ENCODE measurements at regions not wholly inside any gene's neighbourhood (a gene's known extent, or its start where the extent isn't known, plus 50 kb on each side); places are given as distances from the start of the nearest gene placed in this dataset.

GRCh38 chr11:19605520-19606371, 106.9 kb upstream of the NAV2 start:
- H3K27me3 ChIP-seq (ENCODE audit: control insufficient read depth, low read length): no peaks in the 10 kb centered on the region
- no peaks in the 10 kb centered on the region for H3K79me2 ChIP-seq (ENCODE audit: control insufficient read depth, low read length)
- no peaks in the 10 kb centered on the region for H4K20me1 ChIP-seq (ENCODE audit: control insufficient read depth, insufficient read depth, low read depth, low read length)
- no peaks in the 10 kb centered on the region for H3K36me3 ChIP-seq (ENCODE audit: control insufficient read depth, low read length)
- no peaks in the 10 kb centered on the region for H3K4me1 ChIP-seq (ENCODE audit: control insufficient read depth, low read length)
- H3K9me3 ChIP-seq (ENCODE audit: control insufficient read depth, insufficient read depth, low read length): no peaks in the 10 kb centered on the region
- no peaks in the 10 kb centered on the region for H3F3A ChIP-seq (ENCODE audit: control insufficient read depth, insufficient read depth)
- no peak for TF ChIP-seq EZH2phosphoT487 (IDR thresholded peaks at IDR 0.05; ENCODE audit: borderline replicate concordance, low read length)
- TF ChIP-seq CTCF (IDR thresholded peaks at IDR 0.05; ENCODE audit: low read depth, low read length, poor library complexity, severe bottlenecking): no peak
- H3K27ac ChIP-seq (ENCODE audit: low read depth, low read length): no peak overlapping the region
- no peak overlapping the region for H3K4me2 ChIP-seq (ENCODE audit: low read length)
- H3K9me2 ChIP-seq (replicated peaks; ENCODE audit: control insufficient read depth, low read length): no peaks in the 10 kb centered on the region
- no peak overlapping the region for H3K4me3 ChIP-seq (ENCODE audit: low read length)

GRCh38 chr11:19604679-19605375, 107.8 kb upstream of the NAV2 start:
- Histone ChIP-seq H3K9me3 (ENCODE audit: control insufficient read depth, insufficient read depth, low read length) (no peaks in the 10 kb centered on the region), H3K79me2 (ENCODE audit: control insufficient read depth, low read length) (no peaks in the 10 kb centered on the region), H3K27me3 (ENCODE audit: control insufficient read depth, low read length) (no peaks in the 10 kb centered on the region), H3F3A (ENCODE audit: control insufficient read depth, insufficient read depth) (no peaks in the 10 kb centered on the region), H3K36me3 (ENCODE audit: control insufficient read depth, low read length) (no peaks in the 10 kb centered on the region), H3K9me2 (replicated peaks; ENCODE audit: control insufficient read depth, low read length) (no peaks in the 10 kb centered on the region), H3K4me3 (ENCODE audit: low read length) (no peak overlapping the region), H4K20me1 (ENCODE audit: control insufficient read depth, insufficient read depth, low read depth, low read length) (no peaks in the 10 kb centered on the region), H3K4me2 (ENCODE audit: low read length) (no peak overlapping the region), H3K4me1 (ENCODE audit: control insufficient read depth, low read length) (no peaks in the 10 kb centered on the region), H3K27ac (ENCODE audit: low read depth, low read length) (no peak overlapping the region)
- TF ChIP-seq EZH2phosphoT487 (IDR thresholded peaks at IDR 0.05; ENCODE audit: borderline replicate concordance, low read length) (no peak), CTCF (IDR thresholded peaks at IDR 0.05; ENCODE audit: low read depth, low read length, poor library complexity, severe bottlenecking) (no peak)

GRCh38 chr11:19603771-19604170, 108.9 kb upstream of the NAV2 start:
- H3K27ac ChIP-seq (ENCODE audit: low read depth, low read length): no peak overlapping the region
- H3K9me3 ChIP-seq (ENCODE audit: control insufficient read depth, insufficient read depth, low read length): no peaks in the 10 kb centered on the region
- no peaks in the 10 kb centered on the region for H3K36me3 ChIP-seq (ENCODE audit: control insufficient read depth, low read length)
- no peaks in the 10 kb centered on the region for H3K79me2 ChIP-seq (ENCODE audit: control insufficient read depth, low read length)
- no peak for TF ChIP-seq CTCF (IDR thresholded peaks at IDR 0.05; ENCODE audit: low read depth, low read length, poor library complexity, severe bottlenecking)
- H3K4me2 ChIP-seq (ENCODE audit: low read length): no peak overlapping the region
- H3F3A ChIP-seq (ENCODE audit: control insufficient read depth, insufficient read depth): no peaks in the 10 kb centered on the region
- no peaks in the 10 kb centered on the region for H3K27me3 ChIP-seq (ENCODE audit: control insufficient read depth, low read length)
- H3K4me1 ChIP-seq (ENCODE audit: control insufficient read depth, low read length): no peaks in the 10 kb centered on the region
- no peak overlapping the region for H3K4me3 ChIP-seq (ENCODE audit: low read length)
- no peaks in the 10 kb centered on the region for H4K20me1 ChIP-seq (ENCODE audit: control insufficient read depth, insufficient read depth, low read depth, low read length)
- H3K9me2 ChIP-seq (replicated peaks; ENCODE audit: control insufficient read depth, low read length): no peaks in the 10 kb centered on the region
